ENCODE measurements at regions not wholly inside any gene's neighbourhood (a gene's known extent, or its start where the extent isn't known, plus 50 kb on each side); places are given as distances from the start of the nearest gene placed in this dataset.

DNA sequence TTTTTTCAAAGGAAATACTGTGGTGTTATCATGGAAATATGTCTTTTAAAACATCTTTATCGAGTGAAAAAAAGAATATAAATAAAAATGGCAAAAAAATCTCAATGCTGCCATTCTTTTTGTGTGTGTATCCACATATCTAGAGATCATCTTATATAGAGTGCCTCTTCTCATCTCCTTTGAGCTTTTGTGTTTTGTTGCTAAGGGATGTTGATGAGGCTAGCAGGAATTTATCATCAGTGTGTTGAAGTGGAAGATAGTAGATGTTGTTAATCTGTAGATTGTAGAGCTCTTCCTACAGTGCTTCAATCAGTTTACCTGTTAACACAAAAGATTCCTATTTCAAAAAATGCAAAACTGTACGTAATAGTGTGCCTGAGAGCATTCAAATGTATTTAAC lies 1738.0 kb upstream of the SEL1L start:
- Histone ChIP-seq H3K9me1 (replicated peaks; ENCODE audit: control insufficient read depth, extremely low read depth, insufficient read depth, low read length) (no peaks in the 10 kb centered on the region), H3K79me2 (ENCODE audit: control insufficient read depth, insufficient read depth, low read length) (no peaks in the 10 kb centered on the region), H3K4me3 (replicated peaks in 1 of 3; ENCODE audit: insufficient read depth in 1 of 3, low read depth in 1 of 3, low read length in 3 of 3) (no peak overlapping the region), H3K9me3 (replicated peaks; ENCODE audit: control insufficient read depth, insufficient read depth, low read length) (no peaks in the 10 kb centered on the region), H3K27me3 (ENCODE audit: control insufficient read depth in 2 of 2, insufficient read depth in 2 of 2, low read length in 2 of 2) (no peaks in the 10 kb centered on the region), H3K36me3 (ENCODE audit: control insufficient read depth in 2 of 2, extremely low read depth in 1 of 2, insufficient read depth in 2 of 2, low read length in 2 of 2) (no peaks in the 10 kb centered on the region), H3K9ac (replicated peaks; ENCODE audit: extremely low read depth, insufficient read depth, low read length) (no peak overlapping the region), H3K4me1 (ENCODE audit: control insufficient read depth, extremely low read depth, insufficient read depth, low read length) (no peaks in the 10 kb centered on the region), H4K20me1 (replicated peaks; ENCODE audit: control insufficient read depth, extremely low read depth, insufficient read depth, low read length) (no peaks in the 10 kb centered on the region), H2AFZ (ENCODE audit: low read depth, low read length) (no peak overlapping the region), H3K27ac (ENCODE audit: insufficient read depth, low read depth, low read length) (no peak overlapping the region), H3K4me2 (ENCODE audit: insufficient read depth, low read length) (no peak overlapping the region)
- ChIA-PET POLR2A (no interaction called here), CTCF (no interaction called here)
- intact Hi-C loops (cut with micrococcal nuclease): loop anchor here (2.0 kb wide), 1 partner anchor 43 kb away; no protein-coding TSS in a partner anchor
- FAIRE-seq: no peak
- DNase-seq (ENCODE audit: low read depth, low spot score): no peak
- BruUV-seq (replicated peaks): no TSS peak
- dilution Hi-C loops (cut with MboI; ENCODE audit: extremely low pct_ligation_motif_present, low sequenced_read_pairs): no loop called here
- TF ChIP-seq EZH2 (IDR thresholded peaks at IDR 0.05; ENCODE audit: borderline replicate concordance, low read depth, low read length, severe bottlenecking) (no peak), FOS (IDR thresholded peaks at IDR 0.05; ENCODE audit: borderline replicate concordance, insufficient read depth, low read length) (no peak), POLR2A (IDR thresholded peaks at IDR 0.05; ENCODE audit: low read depth, low read length) (no peak), GATA2 (IDR thresholded peaks at IDR 0.05; ENCODE audit: insufficient read depth, insufficient read length, low read depth, low read length) (no peak), MYC (IDR thresholded peaks at IDR 0.05; ENCODE audit: low read depth, low read length) (no peak), POLR2AphosphoS5 (IDR thresholded peaks at IDR 0.05; ENCODE audit: insufficient read depth, low read depth, low read length) (no peak), JUN (IDR thresholded peaks at IDR 0.05; ENCODE audit: borderline replicate concordance, insufficient read depth, insufficient read length, low read depth) (no peak)
- TF ChIP-seq, protein P1, sequence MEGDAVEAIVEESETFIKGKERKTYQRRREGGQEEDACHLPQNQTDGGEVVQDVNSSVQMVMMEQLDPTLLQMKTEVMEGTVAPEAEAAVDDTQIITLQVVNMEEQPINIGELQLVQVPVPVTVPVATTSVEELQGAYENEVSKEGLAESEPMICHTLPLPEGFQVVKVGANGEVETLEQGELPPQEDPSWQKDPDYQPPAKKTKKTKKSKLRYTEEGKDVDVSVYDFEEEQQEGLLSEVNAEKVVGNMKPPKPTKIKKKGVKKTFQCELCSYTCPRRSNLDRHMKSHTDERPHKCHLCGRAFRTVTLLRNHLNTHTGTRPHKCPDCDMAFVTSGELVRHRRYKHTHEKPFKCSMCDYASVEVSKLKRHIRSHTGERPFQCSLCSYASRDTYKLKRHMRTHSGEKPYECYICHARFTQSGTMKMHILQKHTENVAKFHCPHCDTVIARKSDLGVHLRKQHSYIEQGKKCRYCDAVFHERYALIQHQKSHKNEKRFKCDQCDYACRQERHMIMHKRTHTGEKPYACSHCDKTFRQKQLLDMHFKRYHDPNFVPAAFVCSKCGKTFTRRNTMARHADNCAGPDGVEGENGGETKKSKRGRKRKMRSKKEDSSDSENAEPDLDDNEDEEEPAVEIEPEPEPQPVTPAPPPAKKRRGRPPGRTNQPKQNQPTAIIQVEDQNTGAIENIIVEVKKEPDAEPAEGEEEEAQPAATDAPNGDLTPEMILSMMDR (IDR thresholded peaks at IDR 0.05; ENCODE audit: extremely low read depth in 1 of 2, insufficient read depth in 1 of 2, low read depth in 1 of 2, low read length in 2 of 2): no peak
- TF ChIP-seq, protein P2, sequence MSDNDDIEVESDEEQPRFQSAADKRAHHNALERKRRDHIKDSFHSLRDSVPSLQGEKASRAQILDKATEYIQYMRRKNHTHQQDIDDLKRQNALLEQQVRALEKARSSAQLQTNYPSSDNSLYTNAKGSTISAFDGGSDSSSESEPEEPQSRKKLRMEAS (IDR thresholded peaks at IDR 0.05; ENCODE audit: insufficient read depth, insufficient read length): no peak
